ENCODE measurements at regions not wholly inside any gene's neighbourhood (a gene's known extent, or its start where the extent isn't known, plus 50 kb on each side); places are given as distances from the start of the nearest gene placed in this dataset.
"Not testable (repeated sequence)": the region's sequence is repeated elsewhere in the genome, so short reads cannot be mapped to it uniquely, and the experiment has no call there.

- CTCF ChIA-PET; H3K27ac ChIP-seq (ENCODE audit: low read length); DNase-seq; H3K36me3 Mint-ChIP-seq; H3K9me3 ChIP-seq; POLR2A ChIA-PET; H3K27me3 ChIP-seq (replicated peaks in 1 of 2; ENCODE audit: control insufficient read depth in 2 of 2, extremely low read depth in 1 of 2, insufficient read depth in 2 of 2, low read length in 1 of 2); H3K4me3 ChIP-seq (ENCODE audit: control insufficient read depth in 1 of 2, extremely low read depth in 1 of 2, low read length in 1 of 2); ATAC-seq (replicated peaks in 1 of 4); H3K4me3 Mint-ChIP-seq; H3K36me3 ChIP-seq (ENCODE audit: control insufficient read depth in 2 of 2, extremely low read depth in 1 of 2, insufficient read depth in 1 of 2, low read length in 1 of 2); H3K4me1 Mint-ChIP-seq; H3K27ac Mint-ChIP-seq; H3K27me3 Mint-ChIP-seq; H3K4me1 ChIP-seq (ENCODE audit: control insufficient read depth in 1 of 2, extremely low read depth in 1 of 2, insufficient read depth in 2 of 2, low read length in 2 of 2): not testable (repeated sequence)
- 67% methylated on average over 5 of the region's 5 CpGs for WGBS (ENCODE audit: insufficient coverage)
- peaks cover 36 to 60% (median 47%) of the 10 kb centered on the region in 3 donors for H3K9me3 Mint-ChIP-seq
Measured at GRCh38 chr11:54797906-54798305, 91.3 kb downstream of the OR4A5 start.

GRCh38 chr11:54832676-54833075, 126.0 kb downstream of the OR4A5 start:
- no peak overlapping the region for H3K4me3 ChIP-seq (ENCODE audit: control insufficient read depth in 1 of 2, extremely low read depth in 1 of 2, low read length in 1 of 2)
- Mint-ChIP-seq H3K27me3 (no peaks in the 10 kb centered on the region), H3K4me1 (no peaks in the 10 kb centered on the region), H3K9me3 (peaks cover 32 to 56% (median 38%) of the 10 kb centered on the region in 3 donors), H3K36me3 (peaks cover 2% of the 10 kb centered on the region), H3K27ac (no peak overlapping the region), H3K4me3 (no peak overlapping the region)
- CTCF ChIA-PET = no interaction called here
- H3K36me3 ChIP-seq (ENCODE audit: control insufficient read depth in 2 of 2, extremely low read depth in 1 of 2, insufficient read depth in 1 of 2, low read length in 1 of 2) = no peaks in the 10 kb centered on the region
- no peaks in the 10 kb centered on the region for H3K9me3 ChIP-seq
- H3K27ac ChIP-seq (ENCODE audit: low read length) = no peak overlapping the region
- DNase-seq = no peak
- H3K4me1 ChIP-seq (ENCODE audit: control insufficient read depth in 1 of 2, extremely low read depth in 1 of 2, insufficient read depth in 2 of 2, low read length in 2 of 2) = no peaks in the 10 kb centered on the region
- 42% methylated on average over 2 of the region's 3 CpGs for WGBS (ENCODE audit: insufficient coverage)
- H3K27me3 ChIP-seq (replicated peaks in 1 of 2; ENCODE audit: control insufficient read depth in 2 of 2, extremely low read depth in 1 of 2, insufficient read depth in 2 of 2, low read length in 1 of 2) = no peaks in the 10 kb centered on the region
- no peak for ATAC-seq (replicated peaks in 1 of 4)
- POLR2A ChIA-PET = no interaction called here

GRCh38 chr11:54855047-54855446, 148.4 kb downstream of the OR4A5 start:
- H3K9me3 ChIP-seq; H3K36me3 Mint-ChIP-seq; H3K27ac Mint-ChIP-seq; H3K27me3 Mint-ChIP-seq; DNase-seq; H3K4me3 ChIP-seq (ENCODE audit: control insufficient read depth in 1 of 2, extremely low read depth in 1 of 2, low read length in 1 of 2); H3K27ac ChIP-seq (ENCODE audit: low read length); H3K27me3 ChIP-seq (replicated peaks in 1 of 2; ENCODE audit: control insufficient read depth in 2 of 2, extremely low read depth in 1 of 2, insufficient read depth in 2 of 2, low read length in 1 of 2); H3K4me1 ChIP-seq (ENCODE audit: control insufficient read depth in 1 of 2, extremely low read depth in 1 of 2, insufficient read depth in 2 of 2, low read length in 2 of 2); H3K4me1 Mint-ChIP-seq; ATAC-seq (replicated peaks in 1 of 4); H3K36me3 ChIP-seq (ENCODE audit: control insufficient read depth in 2 of 2, extremely low read depth in 1 of 2, insufficient read depth in 1 of 2, low read length in 1 of 2); H3K4me3 Mint-ChIP-seq; CTCF ChIA-PET: not testable (repeated sequence)
- no CpG with 5 or more reads among the region's 3 CpGs for WGBS (ENCODE audit: insufficient coverage)
- POLR2A ChIA-PET = interaction anchor here in 1 of 2 donors (0.7 kb wide), 1 partner anchor 1983 kb away, joined by 3 read pairs; no protein-coding TSS in a partner anchor
- H3K9me3 Mint-ChIP-seq = peaks cover 14 to 41% (median 37%) of the 10 kb centered on the region in 3 donors

Measured in T-cell (primary cell).